ENCODE measurements at regions not wholly inside any gene's neighbourhood (a gene's known extent, or its start where the extent isn't known, plus 50 kb on each side); places are given as distances from the start of the nearest gene placed in this dataset.

DNA sequence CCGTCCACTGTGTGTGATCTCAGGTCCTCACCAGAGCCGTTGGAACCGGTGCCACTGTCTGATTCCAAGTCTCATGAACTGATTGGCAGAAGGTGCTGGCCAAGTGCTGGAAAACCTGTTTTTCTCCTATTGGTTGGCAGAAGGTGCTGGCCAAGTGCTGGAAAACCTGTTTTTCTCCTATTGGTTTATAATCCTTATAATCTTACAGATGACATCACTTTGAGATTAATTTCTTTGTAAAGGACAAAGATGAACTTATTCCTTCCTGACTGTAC lies 1106.3 kb downstream of the BRD1 start:
- TF ChIP-seq, protein P1, sequence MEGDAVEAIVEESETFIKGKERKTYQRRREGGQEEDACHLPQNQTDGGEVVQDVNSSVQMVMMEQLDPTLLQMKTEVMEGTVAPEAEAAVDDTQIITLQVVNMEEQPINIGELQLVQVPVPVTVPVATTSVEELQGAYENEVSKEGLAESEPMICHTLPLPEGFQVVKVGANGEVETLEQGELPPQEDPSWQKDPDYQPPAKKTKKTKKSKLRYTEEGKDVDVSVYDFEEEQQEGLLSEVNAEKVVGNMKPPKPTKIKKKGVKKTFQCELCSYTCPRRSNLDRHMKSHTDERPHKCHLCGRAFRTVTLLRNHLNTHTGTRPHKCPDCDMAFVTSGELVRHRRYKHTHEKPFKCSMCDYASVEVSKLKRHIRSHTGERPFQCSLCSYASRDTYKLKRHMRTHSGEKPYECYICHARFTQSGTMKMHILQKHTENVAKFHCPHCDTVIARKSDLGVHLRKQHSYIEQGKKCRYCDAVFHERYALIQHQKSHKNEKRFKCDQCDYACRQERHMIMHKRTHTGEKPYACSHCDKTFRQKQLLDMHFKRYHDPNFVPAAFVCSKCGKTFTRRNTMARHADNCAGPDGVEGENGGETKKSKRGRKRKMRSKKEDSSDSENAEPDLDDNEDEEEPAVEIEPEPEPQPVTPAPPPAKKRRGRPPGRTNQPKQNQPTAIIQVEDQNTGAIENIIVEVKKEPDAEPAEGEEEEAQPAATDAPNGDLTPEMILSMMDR (IDR thresholded peaks at IDR 0.05; ENCODE audit: low read depth, low read length, poor library complexity, severe bottlenecking): no peak
- no peak for TF ChIP-seq EZH2phosphoT487 (IDR thresholded peaks at IDR 0.05; ENCODE audit: borderline replicate concordance, low read length)
